HepG2 (cell line): ENCODE measurements at regions not wholly inside any gene's neighbourhood (a gene's known extent, or its start where the extent isn't known, plus 50 kb on each side); places are given as distances from the start of the nearest gene placed in this dataset.

Experiments used
- ARID5B ChIP-seq: IDR thresholded peaks from 2 replicates; pipeline ENCODE4 v1.4.0; 2020; ENCODE audit warnings: mild to moderate bottlenecking, missing genetic modification reagents
- ATF1 ChIP-seq: IDR thresholded peaks from 2 replicates; pipeline ENCODE4 v1.6.1; 2016; ENCODE audit warnings: mild to moderate bottlenecking, control low read depth
- ATF4 ChIP-seq, 2 experiments: fragments of 450-650 bp in 1 of 2; sonication (generic) in 1 of 2; formaldehyde crosslinking; IDR thresholded peaks; 2 replicates each; pipeline versions ENCODE4 v1.5.0 to v1.8.0; 2020 to 2022; ENCODE audit warnings: mild to moderate bottlenecking in 1 of 2, missing genetic modification reagents in 1 of 2
- DMTF1 ChIP-seq: sonication (generic); formaldehyde crosslinking; IDR thresholded peaks from 2 replicates; pipeline ENCODE4 v1.4.0; 2020; ENCODE audit warnings: mild to moderate bottlenecking, missing genetic modification reagents
- GFI1 ChIP-seq: sonication (generic); formaldehyde crosslinking; IDR thresholded peaks from 2 replicates; pipeline ENCODE4 v1.5.0; 2020; ENCODE audit warnings: missing genetic modification reagents, mild to moderate bottlenecking, borderline replicate concordance
- HBP1 ChIP-seq: IDR thresholded peaks from 2 replicates; pipeline ENCODE4 v1.6.1; 2016; ENCODE audit warnings: low read depth, control low read depth
- HOXA3 ChIP-seq: sonication (generic); formaldehyde crosslinking; IDR thresholded peaks from 2 replicates; pipeline ENCODE4 v1.5.0; 2020; ENCODE audit warnings: missing genetic modification reagents
- PLRG1 ChIP-seq: fragments of 450-650 bp; conservative IDR thresholded peaks from 2 replicates; pipeline ENCODE4 v1.6.1; 2016
- TOPORS ChIP-seq: sonication (generic); formaldehyde crosslinking; IDR thresholded peaks from 2 replicates; pipeline ENCODE4 v1.8.0; 2023; ENCODE audit warnings: mild to moderate bottlenecking, missing genetic modification reagents
- U2AF1 ChIP-seq: fragments of 200-400 bp; formaldehyde crosslinking; optimal IDR thresholded peaks from 2 replicates; pipeline ENCODE3; 2017; ENCODE audit warnings: mild to moderate bottlenecking, low read depth, low read length
- XRCC5 ChIP-seq: fragments of 200-400 bp; formaldehyde crosslinking; optimal IDR thresholded peaks from 2 replicates; pipeline ENCODE3; 2017; ENCODE audit warnings: mild to moderate bottlenecking, low read length
- ZBTB10 ChIP-seq: sonication (generic); formaldehyde crosslinking; IDR thresholded peaks from 2 replicates; pipeline ENCODE4 v1.4.0; 2020; ENCODE audit warnings: missing genetic modification reagents, borderline replicate concordance
- ZNF329 ChIP-seq: sonication (generic); formaldehyde crosslinking; IDR thresholded peaks from 2 replicates; pipeline ENCODE4 v1.9.0; 2021; ENCODE audit warnings: low read depth, mild to moderate bottlenecking, missing genetic modification reagents
- ZNF331 ChIP-seq: sonication (generic); formaldehyde crosslinking; IDR thresholded peaks from 2 replicates; pipeline ENCODE4 v1.4.0; 2020; ENCODE audit warnings: missing genetic modification reagents
- ZNF503 ChIP-seq: sonication (generic); formaldehyde crosslinking; IDR thresholded peaks from 2 replicates; pipeline ENCODE4 v1.4.0; 2020; ENCODE audit warnings: missing genetic modification reagents

GRCh38 chr4:114287079-114287696, 307.7 kb upstream of the ARSJ start (continued):
- TF ChIP-seq ZNF503 (no peak), GFI1 (CRISPR knock-in tag) (no peak), ATF1 (CRISPR knock-in tag) (no peak), HBP1 (CRISPR knock-in tag) (no peak), ZBTB10 (no peak), U2AF1 (no peak), PLRG1 (no peak), XRCC5 (no peak), ATF4 (CRISPR knock-in tag; IDR thresholded peaks at IDR 0.05) (no peak), ZNF331 (CRISPR knock-in tag) (0 out of 2 replicates have a peak, but pooled peaks have one; percentile 36), TOPORS (no peak), ZNF329 (no peak), DMTF1 (CRISPR knock-in tag) (no peak), HOXA3 (peak; percentile 51; the same call in 1 of the 2 replicates), ARID5B (CRISPR knock-in tag) (peak; percentile 70)
